ENCODE measurements at regions not wholly inside any gene's neighbourhood (a gene's known extent, or its start where the extent isn't known, plus 50 kb on each side); places are given as distances from the start of the nearest gene placed in this dataset.
"Not testable (repeated sequence)": the region's sequence is repeated elsewhere in the genome, so short reads cannot be mapped to it uniquely, and the experiment has no call there.

- no peak for DNase-seq
These were observed 307.4 kb downstream of the NPHP4 start for GRCh38 chr1:5684791-5685190.

DNA sequence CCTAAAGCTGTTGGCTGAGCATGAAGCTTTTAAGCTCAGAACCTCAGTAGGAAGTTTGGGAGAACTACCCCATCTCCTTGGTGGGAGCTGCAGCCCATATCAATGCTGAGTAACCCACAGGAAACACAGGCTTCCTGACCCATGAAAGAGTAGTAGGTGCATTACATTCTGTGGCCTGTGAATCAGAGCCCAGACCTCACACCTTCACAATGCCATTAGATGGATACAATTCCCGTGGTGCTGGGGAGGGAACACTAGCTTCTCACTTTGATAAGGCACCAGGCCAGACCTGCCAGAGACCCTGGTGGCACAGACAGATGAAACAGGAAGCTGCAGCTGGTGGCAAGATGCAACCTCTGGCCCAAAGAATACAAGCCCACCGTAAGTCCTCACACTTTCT lies 308.8 kb downstream of the NPHP4 start:
- no peak for DNase-seq

GRCh38 chr1:5682626-5683225 lies 309.5 kb downstream of the NPHP4 start:
- DNase-seq, result no peak

DNA sequence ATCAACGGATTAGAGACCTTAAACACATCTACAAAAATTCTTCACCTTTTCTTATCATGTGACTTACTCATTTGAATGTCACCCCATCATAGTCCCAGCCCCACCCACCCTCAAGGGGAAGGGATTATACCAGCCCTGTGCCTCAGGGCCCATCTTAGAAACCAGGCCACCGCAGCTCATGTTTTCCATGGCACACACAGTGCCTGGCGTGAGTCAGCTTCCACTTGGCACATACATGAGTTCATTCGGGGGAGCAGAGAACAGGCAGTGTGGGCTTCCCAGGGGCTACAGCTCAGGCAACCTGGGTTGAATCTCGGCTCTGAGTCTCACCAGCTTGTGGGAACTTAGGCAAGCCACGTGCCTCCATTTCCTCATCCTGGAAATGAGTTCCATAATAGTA lies 310.6 kb downstream of the NPHP4 start:
- no peak for DNase-seq

DNA sequence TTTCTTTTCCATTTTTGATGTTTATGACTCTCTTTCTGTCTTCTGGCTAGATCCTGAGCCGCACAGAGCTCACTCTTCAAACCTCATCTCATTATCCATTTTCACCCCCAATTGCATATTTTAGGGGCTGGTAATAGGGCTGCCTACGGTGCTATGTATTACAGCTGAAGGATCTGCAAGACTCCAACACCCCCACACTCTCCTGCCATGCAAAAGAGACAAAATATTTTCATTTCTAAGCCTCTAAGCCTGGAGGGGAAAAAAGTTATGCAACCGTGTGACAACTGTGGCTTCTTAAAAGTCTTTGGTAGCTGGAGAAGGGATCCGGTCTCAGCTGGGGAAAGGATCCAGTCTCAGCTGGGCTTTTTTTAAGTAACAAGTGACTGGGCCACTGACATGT lies 311.6 kb downstream of the NPHP4 start:
- DNase-seq, result no peak

- no peak for DNase-seq
These were observed 313.5 kb downstream of the NPHP4 start for GRCh38 chr1:5678759-5679158.

- DNase-seq, result not testable (repeated sequence)
These were observed 319.9 kb downstream of the NPHP4 start for GRCh38 chr1:5672355-5672754.

GRCh38 chr1:5670590-5671350 lies 321.5 kb downstream of the NPHP4 start:
- no peak for DNase-seq

GRCh38 chr1:5667513-5668325 lies 324.5 kb downstream of the NPHP4 start:
- DNase-seq, result no peak

DNA sequence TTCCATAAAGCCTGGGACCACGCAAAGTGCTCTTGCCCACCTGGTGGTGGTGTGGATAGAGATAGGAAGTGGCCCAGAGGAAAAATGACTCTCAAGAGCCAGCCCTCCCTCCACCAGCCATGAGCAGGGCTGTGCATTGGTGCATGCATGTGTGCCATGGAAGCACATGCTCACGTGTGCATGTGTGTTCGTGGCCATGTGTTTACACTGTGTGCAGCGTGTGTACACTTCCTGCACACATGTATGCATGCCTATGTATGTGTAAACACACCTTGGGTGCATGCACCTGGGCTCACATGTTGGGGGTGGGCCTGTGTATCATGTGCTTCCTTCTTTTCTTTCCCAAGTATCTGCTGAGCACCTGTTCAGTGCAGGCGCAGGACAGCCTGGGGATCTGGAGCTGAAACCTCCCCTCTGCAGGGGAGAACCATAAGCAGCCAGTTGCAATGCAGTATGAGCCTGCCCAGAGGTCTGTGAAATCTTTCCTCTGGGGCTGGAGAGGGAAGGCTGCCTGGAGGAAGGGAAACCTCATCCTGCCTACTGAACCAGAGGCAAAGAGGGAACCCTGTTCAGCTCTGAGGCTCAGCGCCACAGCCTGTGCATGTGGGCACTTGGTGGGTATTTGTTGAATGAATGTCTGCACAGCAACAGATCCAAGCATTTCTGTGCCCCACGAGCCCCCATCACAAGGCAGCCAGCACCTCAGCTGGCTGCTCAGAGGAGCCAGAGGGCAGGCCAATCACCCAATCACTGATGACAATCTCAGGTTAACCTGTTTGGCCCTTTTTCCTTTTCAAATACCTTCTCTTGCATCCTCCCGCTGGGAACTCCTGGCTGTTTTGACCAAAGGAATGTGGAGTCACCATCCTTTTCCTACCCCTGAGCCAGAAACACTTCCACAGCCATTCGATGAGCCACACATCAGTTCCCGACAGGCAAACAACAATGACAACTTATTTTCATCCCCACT lies 327.0 kb downstream of the NPHP4 start:
- no peak for DNase-seq

DNA sequence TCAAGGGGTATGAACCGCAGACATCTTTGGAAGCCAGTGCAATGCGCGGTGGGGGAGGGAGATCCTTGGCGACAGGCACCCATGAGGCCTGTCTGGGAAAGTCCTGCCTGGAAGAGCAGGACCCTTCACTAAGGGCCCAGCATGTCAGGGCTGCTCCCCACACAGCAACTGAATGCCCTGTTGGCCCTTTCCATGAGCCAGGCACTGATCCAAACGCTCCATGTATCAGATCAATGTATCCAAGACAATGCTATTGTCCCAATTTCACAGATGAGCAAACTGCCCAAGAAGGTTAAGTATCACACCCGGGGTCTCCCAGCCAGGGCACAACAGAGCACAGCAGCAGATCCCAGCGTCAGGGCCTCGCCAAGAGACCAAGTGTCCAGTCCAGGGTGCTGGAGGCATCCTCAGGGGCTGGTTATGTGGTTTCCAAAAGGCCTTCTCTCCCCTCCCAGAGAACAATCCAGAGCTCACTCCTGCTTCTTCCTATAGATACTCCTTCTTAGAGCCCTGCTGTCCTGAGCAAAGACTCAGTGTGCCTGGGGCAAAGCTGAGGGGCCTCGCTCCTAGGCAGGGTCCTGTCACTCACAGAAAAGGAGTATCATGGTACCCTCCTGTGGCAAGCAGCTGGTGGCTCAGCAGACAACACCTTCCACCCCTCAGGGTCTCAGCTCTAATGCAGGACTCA lies 328.0 kb downstream of the NPHP4 start:
- DNase-seq, result no peak

GRCh38 chr1:5662744-5663126 lies 329.5 kb downstream of the NPHP4 start:
- DNase-seq, result no peak

DNA sequence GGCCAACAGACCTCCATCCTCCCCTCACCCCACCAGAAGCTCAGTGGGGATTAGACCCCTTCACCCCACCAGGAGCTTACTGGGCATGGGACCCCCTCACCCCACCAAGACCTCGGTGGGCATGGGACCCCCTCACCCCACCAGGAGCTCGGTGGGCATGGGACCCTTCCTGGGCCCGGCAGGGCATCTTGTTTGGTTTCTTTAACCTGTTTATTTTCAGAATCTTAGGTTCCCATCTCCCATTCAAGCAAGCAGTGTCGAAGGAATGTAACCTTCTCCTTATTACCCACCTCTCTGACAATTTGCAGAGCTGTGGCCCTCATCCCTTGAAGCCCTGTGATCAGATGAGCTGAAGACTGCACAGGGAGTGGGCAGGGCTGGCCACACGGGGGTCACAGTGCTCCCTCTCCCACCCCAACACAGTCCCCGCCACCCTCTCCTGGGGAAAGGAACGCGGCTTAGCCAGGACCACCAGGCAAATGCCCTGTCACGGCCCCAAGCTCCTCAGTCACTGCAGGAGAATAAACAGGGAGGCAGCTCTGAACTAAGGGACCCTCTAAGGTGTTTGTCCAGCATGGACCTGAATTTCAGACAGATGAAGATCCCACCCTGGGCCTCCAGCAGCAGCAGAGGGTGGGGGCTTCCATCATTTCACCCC lies 330.0 kb downstream of the NPHP4 start:
- DNase-seq, result no peak

- DNase-seq, result no peak
These were observed 330.8 kb downstream of the NPHP4 start for GRCh38 chr1:5661196-5662085.

GRCh38 chr1:5660141-5660935 lies 331.9 kb downstream of the NPHP4 start:
- no peak for DNase-seq

GRCh38 chr1:5659606-5660005 lies 332.6 kb downstream of the NPHP4 start:
- no peak for DNase-seq

DNA sequence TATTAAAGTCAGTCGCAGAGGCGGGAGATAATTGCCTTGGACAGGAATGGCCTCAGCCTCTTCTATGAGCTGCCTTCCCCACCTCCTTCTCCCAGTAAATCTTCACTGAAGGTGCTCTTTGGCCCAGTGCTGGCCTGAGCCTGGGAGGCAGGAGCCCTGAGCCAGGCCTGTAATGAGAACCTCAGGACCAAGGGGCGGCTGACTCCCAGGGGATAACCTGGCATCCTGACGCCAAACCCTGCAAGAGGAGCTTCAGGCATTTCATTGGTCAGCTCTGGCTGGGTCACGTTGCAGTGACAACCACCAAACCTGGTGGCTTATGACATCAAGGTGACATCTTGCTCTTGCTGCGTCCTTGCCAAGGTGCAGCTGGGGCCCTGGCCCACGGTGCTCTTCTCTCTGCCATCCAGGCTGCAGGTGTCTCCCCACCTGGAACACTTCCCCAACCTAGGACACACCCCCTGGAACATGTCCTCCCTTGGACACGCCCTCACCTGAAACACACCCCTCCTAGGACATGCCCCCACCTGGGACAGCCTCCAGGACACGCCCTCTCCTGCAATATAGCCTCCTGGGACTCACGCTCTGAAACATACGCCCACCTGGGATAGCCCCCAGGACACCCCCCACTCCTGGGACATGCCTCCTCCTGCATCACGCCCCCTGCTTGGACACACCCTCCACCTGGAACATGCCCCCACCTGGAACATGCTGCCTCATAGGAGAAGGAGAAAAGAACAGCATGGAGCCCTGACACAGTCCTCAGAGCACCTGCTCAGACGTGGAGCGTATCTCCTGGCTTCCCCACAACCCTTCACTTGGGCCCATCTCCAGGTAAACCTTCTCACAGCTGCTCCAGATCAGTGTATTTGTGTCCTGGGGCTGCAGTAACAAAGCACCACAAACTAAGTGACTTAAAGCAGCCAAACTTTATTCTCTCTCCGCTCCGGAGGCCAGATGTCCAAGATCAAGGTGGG lies 333.6 kb downstream of the NPHP4 start:
- no peak for DNase-seq
